HG02885 (cell line): ENCODE measurements at regions not wholly inside any gene's neighbourhood (a gene's known extent, or its start where the extent isn't known, plus 50 kb on each side); places are given as distances from the start of the nearest gene placed in this dataset.

Experiments used
- ATAC-seq: cut with Tn5 transposase; IDR thresholded peaks from one replicate; pipeline ENCODE4 v1.9.1; 2021; ENCODE audit warnings: mild to moderate bottlenecking; ENCODE audit not compliant: unreplicated experiment, poor library complexity

DNA sequence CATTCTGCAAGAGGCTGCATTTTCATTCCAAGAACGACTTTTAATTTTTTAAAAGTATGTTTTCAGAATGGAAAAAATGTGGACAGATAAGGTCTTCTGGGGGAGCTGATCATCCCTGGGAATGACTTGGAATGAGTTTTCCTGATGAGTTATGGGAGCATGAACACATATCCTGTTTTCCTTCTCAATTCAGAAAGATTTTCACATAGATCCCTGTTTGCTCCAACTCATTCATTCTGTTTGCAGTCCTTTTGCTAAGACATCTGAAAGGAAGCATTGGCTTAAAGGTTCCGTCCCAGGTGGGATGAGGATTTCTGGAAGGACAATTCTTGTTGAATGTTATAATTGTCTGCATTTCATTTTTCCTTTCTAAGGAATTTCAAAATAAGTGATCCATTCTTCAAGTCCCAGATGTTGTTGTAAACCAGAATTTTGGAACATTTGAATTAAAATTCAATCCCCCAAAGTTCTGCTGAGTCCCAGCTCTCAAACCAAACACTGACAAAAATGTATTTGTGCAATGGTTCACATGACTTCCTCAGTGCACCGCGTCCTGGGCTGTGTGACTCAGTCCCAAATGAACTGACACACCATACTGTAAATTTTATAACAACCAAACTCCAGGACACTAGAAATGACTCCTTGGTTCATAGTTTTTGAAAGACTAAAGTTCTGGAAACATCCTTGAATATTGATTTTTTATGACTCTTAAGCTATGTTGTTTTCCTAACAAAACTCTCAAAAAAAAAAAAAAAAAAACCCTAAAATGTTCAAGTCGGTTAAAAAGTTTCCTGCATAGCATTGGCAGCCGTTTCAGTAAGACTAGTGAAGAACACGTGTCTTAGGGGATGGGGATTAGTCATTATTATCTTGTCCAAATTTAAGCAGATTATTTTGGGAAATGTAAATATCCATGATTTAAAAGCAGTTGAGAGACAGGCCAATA lies 281.8 kb upstream of the TCF4 start:
- no peak for ATAC-seq

GRCh38 chr18:55868909-55869308 lies 280.9 kb upstream of the TCF4 start:
- no peak for ATAC-seq

GRCh38 chr18:55866886-55867285 lies 278.9 kb upstream of the TCF4 start:
- ATAC-seq: no peak

DNA sequence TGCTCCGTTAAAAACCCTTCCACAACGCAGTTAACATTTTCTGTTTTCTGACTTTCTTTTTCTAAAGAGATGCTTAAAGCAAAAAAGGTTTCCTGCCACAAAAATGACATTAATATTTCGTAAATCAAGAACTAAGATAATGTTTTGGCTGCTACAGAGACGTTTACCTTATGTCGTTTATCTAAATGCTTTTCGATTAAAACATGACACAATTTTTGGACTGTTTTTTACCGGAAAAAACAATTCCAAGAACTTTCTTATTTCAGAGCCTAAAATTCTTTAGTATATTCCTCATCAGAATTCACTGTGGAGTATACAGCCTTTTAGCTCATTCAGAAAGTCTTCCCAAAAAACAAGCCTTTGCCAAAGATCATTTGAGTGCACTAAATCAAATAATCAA lies 278.0 kb upstream of the TCF4 start:
- ATAC-seq: no peak

- no peak for ATAC-seq
Measured at GRCh38 chr18:55864281-55864680, 276.3 kb upstream of the TCF4 start.

DNA sequence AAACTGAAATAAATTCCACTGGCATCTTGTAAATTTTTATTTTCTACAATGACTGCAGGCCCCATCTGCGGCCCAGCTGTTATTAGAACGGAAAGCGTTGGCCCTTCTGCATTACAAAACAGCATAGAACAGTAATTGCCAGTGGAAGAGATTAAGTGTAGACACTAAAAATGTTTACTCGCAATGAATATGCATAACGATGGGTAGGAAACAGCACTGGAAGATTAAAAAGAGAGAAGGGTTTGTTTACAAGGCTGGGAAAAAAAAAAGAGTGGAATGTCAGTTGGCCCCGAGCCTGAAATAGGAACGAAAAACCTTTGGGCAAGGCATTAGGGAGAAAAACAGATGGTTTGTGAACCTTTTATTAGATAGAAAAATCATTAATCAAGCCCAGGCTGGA lies 275.9 kb upstream of the TCF4 start:
- ATAC-seq: no peak

GRCh38 chr18:55863391-55863706 lies 275.4 kb upstream of the TCF4 start:
- ATAC-seq: no peak

DNA sequence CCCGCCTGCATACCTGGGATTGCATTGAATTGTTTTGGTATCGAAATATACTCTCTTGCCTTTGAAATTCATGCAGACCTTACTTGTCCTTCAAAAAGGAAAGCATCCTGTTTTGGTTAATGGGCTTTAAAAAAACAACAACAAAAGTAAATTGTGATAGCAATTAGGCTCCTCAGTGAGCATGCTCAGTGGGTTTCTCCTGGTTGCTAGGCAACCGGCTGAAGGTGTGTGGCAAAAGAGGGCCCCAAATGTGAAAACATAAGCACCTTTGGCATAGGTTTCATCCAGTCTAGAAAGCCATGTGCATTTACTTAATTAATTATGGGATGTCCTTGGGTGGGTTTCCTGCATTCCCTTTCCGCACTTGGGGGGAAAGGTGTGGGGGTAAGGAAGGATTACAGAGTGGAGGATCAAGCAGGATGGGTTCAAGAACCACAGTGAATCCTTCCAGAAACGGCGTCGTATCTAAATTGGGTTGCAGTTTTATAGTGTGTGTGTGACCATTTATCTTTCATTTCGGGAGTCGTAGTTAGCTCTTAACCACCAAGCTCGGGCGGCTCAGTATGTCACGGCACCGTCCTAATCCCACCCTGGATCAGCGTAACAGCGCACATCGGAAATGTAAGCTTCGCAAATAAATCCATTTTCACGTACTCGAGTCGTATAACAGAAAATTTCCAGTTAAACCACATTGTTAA lies 274.9 kb upstream of the TCF4 start:
- ATAC-seq: no peak

GRCh38 chr18:55861266-55861665 lies 273.3 kb upstream of the TCF4 start:
- ATAC-seq: no peak

DNA sequence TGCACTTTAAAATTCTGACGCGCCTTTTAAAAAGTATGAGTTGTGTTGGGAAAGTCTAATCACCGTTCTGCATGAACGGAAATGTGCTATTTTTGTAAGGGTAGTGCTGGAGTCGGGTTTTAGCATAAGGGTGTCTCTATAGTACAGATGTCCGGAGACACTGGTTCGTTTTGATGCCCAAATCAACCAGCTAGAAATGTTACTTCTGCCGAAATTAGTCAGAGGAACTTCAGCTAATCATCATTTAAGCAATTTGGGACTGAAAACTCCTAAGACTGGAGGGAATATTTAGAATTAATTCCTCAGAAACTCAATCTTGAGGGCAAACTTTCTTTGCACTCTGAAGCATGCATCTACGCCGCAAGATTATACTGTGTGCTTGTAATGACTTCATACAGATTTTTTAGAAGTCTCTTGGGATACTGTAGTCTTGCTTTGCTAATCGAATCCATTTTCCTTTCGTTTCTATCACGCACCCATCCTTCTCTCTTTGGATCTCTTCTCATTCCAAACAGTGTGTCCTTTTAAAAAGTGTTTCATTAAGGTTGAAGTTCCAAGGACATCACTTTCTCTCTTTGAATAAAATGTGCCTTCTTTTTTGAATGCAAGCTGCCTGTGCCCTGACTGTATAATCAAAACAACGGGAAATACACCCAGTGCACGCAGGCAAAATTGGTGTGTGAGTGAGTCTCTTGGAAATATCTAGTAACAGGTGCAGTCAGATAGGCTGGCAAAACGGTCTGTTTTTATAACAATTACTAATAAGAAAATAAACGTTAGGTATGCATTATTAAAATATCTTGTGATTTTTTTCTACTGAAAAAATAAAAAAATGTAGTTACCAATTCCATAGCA lies 270.9 kb upstream of the TCF4 start:
- no peak for ATAC-seq

- no peak for ATAC-seq
Measured at GRCh38 chr18:55857956-55858355, 270.0 kb upstream of the TCF4 start.

DNA sequence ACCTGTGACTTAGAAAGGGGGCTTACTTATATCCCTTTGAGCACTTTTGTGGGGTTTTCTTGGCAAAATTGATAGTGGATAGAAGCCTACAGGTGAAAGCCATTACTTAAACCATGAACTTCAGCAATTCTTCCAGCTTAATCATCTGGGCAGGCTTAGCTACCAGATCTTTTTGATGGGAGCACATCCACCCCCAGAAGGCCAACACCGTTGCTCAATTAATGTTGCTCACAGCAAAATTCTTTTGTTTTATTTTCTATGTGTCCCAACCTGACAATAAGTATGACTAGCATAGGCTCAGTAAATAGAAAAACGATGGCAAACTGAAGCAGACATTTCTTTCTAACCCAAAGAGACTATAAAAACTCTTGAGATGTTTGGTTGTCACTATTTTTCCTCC lies 269.4 kb upstream of the TCF4 start:
- no peak for ATAC-seq

GRCh38 chr18:55856679-55857078 lies 268.7 kb upstream of the TCF4 start:
- ATAC-seq: no peak

DNA sequence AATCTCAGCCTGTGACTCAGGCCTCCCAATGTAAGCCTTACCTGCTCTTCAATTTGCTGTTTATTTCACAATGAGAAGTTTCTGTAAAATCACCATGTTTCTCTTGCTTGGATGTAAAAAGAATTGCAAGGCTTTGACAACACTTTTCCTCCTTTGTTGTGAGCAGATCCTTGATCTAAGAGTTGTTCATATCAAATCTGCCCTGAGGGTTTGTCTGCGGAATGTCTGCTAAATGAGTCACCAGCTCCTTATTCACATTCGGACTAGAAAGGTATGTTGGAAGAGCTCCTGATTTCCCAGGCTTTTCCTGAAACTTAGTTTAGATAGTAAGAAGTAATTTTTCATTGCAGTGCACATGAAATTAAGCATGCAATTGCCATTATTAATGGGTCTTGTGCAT lies 268.2 kb upstream of the TCF4 start:
- no peak for ATAC-seq

DNA sequence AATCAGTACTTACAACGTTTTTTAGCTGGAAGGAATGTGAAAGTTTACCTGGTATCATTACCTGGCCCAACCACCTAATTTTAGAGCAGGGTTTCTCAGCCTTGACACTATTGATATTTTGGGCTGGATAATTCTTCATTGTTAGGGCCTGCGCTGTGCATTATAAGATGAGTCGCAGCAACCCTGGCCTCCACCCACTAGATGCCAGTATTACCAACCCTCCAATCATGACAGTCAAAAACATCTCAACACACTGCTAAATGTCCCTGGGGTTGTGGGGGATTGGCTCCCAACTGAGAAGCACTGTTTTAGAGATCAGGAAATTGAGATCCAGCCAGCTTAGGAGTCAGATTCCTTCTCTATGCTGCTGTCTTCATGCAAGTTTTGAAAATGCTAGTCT lies 265.3 kb upstream of the TCF4 start:
- no peak for ATAC-seq

- ATAC-seq: no peak
Measured at GRCh38 chr18:55850904-55851303, 262.9 kb upstream of the TCF4 start.

DNA sequence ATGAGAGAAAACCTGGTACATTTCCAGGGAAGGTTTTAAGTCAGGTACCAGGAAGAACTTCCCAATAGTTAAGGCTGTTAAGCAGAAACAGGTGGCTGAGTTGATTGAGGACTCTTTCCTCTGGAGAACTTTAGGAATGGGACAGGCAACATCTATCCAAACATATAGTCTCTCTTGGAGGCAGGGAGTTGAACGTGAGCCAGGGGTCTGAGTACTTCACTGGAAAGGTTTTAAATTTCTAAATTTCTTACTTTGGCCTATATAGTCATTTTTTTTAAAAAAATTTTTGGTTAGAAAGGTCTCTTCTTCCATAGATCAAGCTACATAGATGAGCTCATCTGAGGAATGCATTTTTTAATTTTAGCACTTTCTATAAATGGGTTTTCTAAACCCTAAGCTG lies 261.4 kb upstream of the TCF4 start:
- no peak for ATAC-seq

- ATAC-seq: no peak
Measured at GRCh38 chr18:55847960-55848359, 260.0 kb upstream of the TCF4 start.

DNA sequence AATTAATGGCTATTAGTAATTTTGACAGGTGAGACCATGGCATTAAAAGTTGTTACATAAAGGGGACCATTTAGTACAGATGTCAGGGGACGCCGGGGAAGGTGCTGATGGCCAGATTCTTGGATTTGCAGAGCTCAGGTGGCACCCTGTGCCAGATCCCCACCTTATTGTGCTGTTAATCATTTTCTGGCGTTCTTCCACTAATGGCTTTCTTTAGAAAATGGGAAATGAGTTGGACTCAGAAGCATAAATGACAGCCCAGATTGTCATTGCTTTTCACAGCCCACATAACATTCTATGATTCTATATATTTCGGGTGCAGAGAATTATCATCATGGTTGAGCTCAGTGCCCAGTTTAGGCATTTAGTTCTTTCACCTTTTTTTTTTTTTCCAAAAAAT lies 257.2 kb upstream of the TCF4 start:
- ATAC-seq: no peak

- no peak for ATAC-seq
Measured at GRCh38 chr18:55844382-55844781, 256.4 kb upstream of the TCF4 start.

DNA sequence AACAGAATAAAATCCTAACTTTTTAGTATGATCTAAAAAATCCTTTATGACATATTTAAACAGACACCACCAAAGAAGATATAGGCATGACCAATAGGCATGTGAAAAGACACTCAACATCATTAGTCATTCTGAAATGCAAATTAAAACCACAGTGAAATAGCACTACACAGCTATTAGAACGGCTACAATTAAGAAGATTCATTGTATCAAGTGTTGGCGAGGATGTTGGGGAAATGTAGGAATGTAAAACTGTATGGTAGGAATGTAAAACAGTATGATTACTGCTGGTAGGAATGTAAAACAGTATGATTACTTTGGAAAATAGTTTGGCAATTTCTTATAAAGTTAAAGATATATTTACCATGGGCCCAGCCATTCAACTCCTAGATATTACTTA lies 253.3 kb upstream of the TCF4 start:
- ATAC-seq: no peak
